Neural crest cell (in vitro differentiated cells): ENCODE measurements at regions not wholly inside any gene's neighbourhood (a gene's known extent, or its start where the extent isn't known, plus 50 kb on each side); places are given as distances from the start of the nearest gene placed in this dataset.

ENCODE experiments used
- DNase-seq: peaks from one replicate; pipeline ENCODE4 v3.0.0; 2021; ENCODE audit warnings: low read depth, mixed read lengths, low spot score
- H3K27ac Mint-ChIP-seq: one replicate; pipeline ENCODE4 v1.8.0; 2021; ENCODE audit warnings: mild to moderate bottlenecking, mixed read lengths; ENCODE audit not compliant: unreplicated experiment
- H3K27me3 Mint-ChIP-seq: 2 replicates; pipeline ENCODE4 v1.8.0; 2021; ENCODE audit warnings: low read depth, mild to moderate bottlenecking, mixed read lengths
- H3K36me3 Mint-ChIP-seq: 2 replicates; pipeline ENCODE4 v1.8.0; 2021; ENCODE audit warnings: low read depth, mild to moderate bottlenecking, mixed read lengths
- H3K4me1 Mint-ChIP-seq: 2 replicates; pipeline ENCODE4 v1.8.0; 2021; ENCODE audit warnings: mixed read lengths
- H3K4me3 Mint-ChIP-seq: one replicate; pipeline ENCODE4 v1.8.0; 2021; ENCODE audit warnings: mild to moderate bottlenecking, mixed read lengths
- H3K9me3 Mint-ChIP-seq: 2 replicates; pipeline ENCODE4 v1.8.0; 2021; ENCODE audit warnings: mixed read lengths
- TF ChIP-seq, protein P1 (sequence below): fragments of 200-600 bp; sonication (generic); conservative IDR thresholded peaks from 2 replicates; pipeline ENCODE4 v1.5.0; 2021; ENCODE audit warnings: antibody characterized with exemption, mild to moderate bottlenecking

DNA sequence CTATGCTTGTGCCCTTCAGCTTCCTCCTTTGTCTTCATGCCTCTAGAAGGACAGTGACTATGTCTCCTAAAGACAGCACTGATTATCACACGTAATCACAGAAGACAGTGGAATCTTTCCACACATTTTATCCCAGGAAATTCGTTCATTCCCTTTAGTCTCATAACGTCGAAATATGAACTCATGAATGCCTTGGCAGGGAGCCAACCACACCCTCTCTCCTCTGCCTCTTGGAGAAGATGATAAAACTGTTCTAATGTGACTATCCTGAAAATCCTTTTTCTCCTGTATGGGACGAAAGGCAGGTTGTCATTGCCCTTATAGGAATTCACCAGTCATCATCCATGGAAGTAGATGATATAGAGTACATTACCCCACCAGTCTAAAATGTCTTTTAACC is 726.6 kb upstream of the FANCL start:
- H3K4me1 Mint-ChIP-seq, result no peaks in the 10 kb centered on the region
- H3K27me3 Mint-ChIP-seq, result no peaks in the 10 kb centered on the region
- TF ChIP-seq, protein P1, sequence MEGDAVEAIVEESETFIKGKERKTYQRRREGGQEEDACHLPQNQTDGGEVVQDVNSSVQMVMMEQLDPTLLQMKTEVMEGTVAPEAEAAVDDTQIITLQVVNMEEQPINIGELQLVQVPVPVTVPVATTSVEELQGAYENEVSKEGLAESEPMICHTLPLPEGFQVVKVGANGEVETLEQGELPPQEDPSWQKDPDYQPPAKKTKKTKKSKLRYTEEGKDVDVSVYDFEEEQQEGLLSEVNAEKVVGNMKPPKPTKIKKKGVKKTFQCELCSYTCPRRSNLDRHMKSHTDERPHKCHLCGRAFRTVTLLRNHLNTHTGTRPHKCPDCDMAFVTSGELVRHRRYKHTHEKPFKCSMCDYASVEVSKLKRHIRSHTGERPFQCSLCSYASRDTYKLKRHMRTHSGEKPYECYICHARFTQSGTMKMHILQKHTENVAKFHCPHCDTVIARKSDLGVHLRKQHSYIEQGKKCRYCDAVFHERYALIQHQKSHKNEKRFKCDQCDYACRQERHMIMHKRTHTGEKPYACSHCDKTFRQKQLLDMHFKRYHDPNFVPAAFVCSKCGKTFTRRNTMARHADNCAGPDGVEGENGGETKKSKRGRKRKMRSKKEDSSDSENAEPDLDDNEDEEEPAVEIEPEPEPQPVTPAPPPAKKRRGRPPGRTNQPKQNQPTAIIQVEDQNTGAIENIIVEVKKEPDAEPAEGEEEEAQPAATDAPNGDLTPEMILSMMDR, result no peak

DNA sequence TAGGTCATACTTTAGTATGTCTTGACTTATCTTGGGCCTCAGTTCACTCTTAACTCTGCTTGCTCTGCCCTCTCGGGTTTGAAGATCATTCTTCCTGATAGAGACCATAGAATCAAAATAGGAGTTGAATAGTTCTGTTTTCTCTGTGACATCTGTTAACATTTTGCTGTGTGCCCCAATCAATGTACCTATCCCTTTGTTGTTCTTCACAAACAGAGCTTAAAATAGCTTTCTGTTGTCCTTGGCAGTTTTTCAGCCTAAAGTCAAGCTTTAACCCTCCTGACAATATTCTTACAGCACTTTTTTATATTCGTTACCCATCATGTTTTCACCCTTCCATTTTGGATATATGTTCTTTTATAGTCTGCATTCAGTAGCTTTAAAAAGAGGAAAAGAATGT is 724.5 kb upstream of the FANCL start:
- H3K27me3 Mint-ChIP-seq, result no peaks in the 10 kb centered on the region
- no peaks in the 10 kb centered on the region for H3K9me3 Mint-ChIP-seq
- no peaks in the 10 kb centered on the region for H3K4me1 Mint-ChIP-seq
- no peak for DNase-seq
- H3K27ac Mint-ChIP-seq, result no peak overlapping the region
- H3K36me3 Mint-ChIP-seq, result no peaks in the 10 kb centered on the region
- no peak overlapping the region for H3K4me3 Mint-ChIP-seq
- TF ChIP-seq, protein P1, result no peak

More for the DNA sequence above, 726.6 kb upstream of the FANCL start:
- no peak for DNase-seq
- Mint-ChIP-seq H3K27ac (no peak overlapping the region), H3K36me3 (no peaks in the 10 kb centered on the region), H3K9me3 (no peaks in the 10 kb centered on the region), H3K4me3 (no peak overlapping the region)

DNA sequence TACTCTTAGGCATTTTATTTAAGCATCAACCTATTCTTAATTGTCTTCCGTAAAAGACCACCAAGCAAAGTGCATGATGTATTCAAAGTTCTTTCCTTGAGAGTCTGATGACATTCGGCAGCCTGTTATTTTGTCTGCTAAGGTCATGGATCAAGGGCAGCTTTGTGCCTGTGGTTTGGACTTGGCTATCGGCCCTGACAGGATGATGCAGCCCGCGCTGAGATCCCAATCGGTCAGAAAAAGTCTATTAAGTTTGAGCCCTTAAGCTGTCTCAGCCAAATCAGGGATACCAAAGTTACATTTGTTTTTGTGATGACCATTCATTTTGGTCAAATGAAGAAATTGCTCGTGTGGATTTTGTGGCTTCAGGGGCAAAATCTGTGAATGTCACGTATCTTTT is 718.9 kb upstream of the FANCL start:
- Mint-ChIP-seq H3K27ac (no peak overlapping the region), H3K4me3 (no peak overlapping the region), H3K4me1 (peaks cover 5% of the 10 kb centered on the region)

DNA sequence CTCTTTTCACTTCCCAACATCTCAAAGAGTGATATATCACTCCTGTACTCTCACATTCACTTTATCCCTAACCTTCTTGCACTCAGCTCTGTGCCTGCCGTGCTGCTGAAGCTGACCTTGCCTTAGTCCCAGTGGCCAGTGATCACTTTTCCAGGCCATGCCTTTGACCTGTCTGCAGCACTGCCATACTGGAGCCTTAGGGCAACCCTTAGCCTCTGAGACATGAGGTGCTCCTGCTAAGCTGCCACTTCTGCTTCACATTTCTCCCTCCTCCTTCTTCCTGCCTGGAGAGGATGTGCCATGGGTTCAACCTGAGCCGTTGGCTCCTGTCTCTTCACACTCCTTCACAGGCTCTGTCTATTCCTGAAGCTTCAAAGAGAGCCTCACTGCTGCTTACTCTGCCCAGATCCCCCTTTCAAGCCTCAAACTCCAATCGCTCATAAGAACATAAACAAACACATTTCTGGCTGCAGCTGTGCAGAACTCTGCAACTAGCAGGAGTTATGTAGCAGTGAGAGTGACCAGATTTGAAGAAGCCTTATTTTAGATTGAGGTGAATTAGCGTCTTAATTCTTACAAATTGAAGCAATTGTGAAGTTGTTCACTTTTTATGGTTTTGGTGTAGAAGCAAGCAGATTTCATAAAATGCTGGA is 716.2 kb upstream of the FANCL start:
- no peak overlapping the region for H3K27ac Mint-ChIP-seq
- H3K27me3 Mint-ChIP-seq, result no peaks in the 10 kb centered on the region
- TF ChIP-seq, protein P1, result no peak
- no peak for DNase-seq
- no peaks in the 10 kb centered on the region for H3K36me3 Mint-ChIP-seq
- H3K4me1 Mint-ChIP-seq, result peaks cover 13% of the 10 kb centered on the region
- H3K9me3 Mint-ChIP-seq, result no peaks in the 10 kb centered on the region
- H3K4me3 Mint-ChIP-seq, result no peak overlapping the region

More for the DNA sequence above, 718.9 kb upstream of the FANCL start:
- H3K36me3 Mint-ChIP-seq, result no peaks in the 10 kb centered on the region
- no peaks in the 10 kb centered on the region for H3K27me3 Mint-ChIP-seq
- no peaks in the 10 kb centered on the region for H3K9me3 Mint-ChIP-seq
- TF ChIP-seq, protein P1, result no peak
- DNase-seq, result no peak

DNA sequence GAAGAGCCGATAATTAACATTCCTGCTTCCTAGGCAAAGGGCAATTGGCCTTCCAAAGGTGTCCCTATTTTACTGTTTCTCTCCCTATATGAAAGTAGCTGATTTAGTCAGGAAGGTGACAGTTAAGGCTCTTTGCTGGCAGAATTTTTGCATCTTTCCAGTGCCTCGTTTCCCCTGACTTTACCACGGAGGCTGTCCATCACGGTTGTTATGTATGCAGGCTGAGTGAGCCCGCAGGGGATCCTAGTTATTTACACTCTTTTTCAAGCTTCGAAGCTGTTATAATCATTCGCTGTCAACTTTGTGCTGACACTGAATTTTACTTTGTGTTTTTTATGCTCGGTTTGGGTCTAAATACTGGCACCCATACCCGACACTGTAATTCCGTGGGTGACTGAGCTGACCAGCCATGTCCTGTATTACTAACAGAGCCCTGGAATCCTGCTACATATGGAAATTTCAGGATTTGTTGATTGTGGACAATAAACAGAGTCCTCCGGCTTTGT is 713.8 kb upstream of the FANCL start:
- H3K27ac Mint-ChIP-seq, result no peak overlapping the region
- no peaks in the 10 kb centered on the region for H3K9me3 Mint-ChIP-seq
- peaks cover 20% of the 10 kb centered on the region for H3K4me1 Mint-ChIP-seq
- DNase-seq, result no peak
- TF ChIP-seq, protein P1, result no peak
- H3K27me3 Mint-ChIP-seq, result no peaks in the 10 kb centered on the region
- no peaks in the 10 kb centered on the region for H3K36me3 Mint-ChIP-seq
- H3K4me3 Mint-ChIP-seq, result no peak overlapping the region
